ENCODE measurements at regions not wholly inside any gene's neighbourhood (a gene's known extent, or its start where the extent isn't known, plus 50 kb on each side); places are given as distances from the start of the nearest gene placed in this dataset.

DNA sequence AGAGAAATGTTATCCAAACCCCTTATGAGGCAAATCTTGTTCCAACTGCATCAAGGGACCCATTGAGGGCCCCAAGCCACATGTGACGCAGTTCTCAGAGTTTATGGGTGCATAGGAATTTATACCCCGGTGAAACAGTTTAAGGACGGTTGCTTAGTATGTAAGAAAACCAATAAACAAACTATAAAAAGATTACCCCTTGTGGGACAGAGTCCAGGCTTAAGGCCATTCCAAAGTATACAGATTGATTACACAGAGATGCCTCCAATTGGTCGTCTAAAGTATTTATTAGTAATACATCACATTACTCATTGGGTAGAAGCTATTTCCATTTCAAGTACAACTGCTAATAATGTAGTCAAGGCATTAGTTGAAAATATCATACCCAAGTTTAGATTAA, 885.0 kb upstream of the MDGA2 start:
- H3K9ac ChIP-seq (ENCODE audit: control insufficient read depth, extremely low read depth, insufficient read depth, low read length) = no peak overlapping the region
- H3K9me3 ChIP-seq (ENCODE audit: control insufficient read depth, low read depth, low read length) = no peaks in the 10 kb centered on the region
- H3K27ac ChIP-seq (ENCODE audit: control insufficient read depth, insufficient read depth, low read length) = no peak overlapping the region
- H3K36me3 ChIP-seq (ENCODE audit: control insufficient read depth in 2 of 2, extremely low read depth in 1 of 2, insufficient read depth in 2 of 2, low read length in 2 of 2) = no peaks in the 10 kb centered on the region
- no peaks in the 10 kb centered on the region for H3K79me2 ChIP-seq (ENCODE audit: control insufficient read depth, insufficient read depth, low read length)
- DNase-seq (ENCODE audit: low read depth, low spot score) (no peak), FAIRE-seq (no peak)
- no peak overlapping the region for H3K4me3 ChIP-seq (ENCODE audit: control insufficient read depth in 2 of 3, extremely low read depth in 1 of 3, insufficient read depth in 2 of 3, low read depth in 1 of 3, low read length in 3 of 3)
- no peaks in the 10 kb centered on the region for H3K27me3 ChIP-seq (ENCODE audit: control insufficient read depth, extremely low read depth, insufficient read depth, low read length)
- H3K4me2 ChIP-seq (ENCODE audit: control insufficient read depth, extremely low read depth, insufficient read depth, low read depth, low read length) = no peak overlapping the region
- no peaks in the 10 kb centered on the region for H3K9me1 ChIP-seq (ENCODE audit: control insufficient read depth, extremely low read depth, insufficient read depth, low read length)
- H3K4me1 ChIP-seq (ENCODE audit: control insufficient read depth, extremely low read depth, insufficient read depth, low read length) = no peaks in the 10 kb centered on the region
- dilution Hi-C loops (cut with MboI; ENCODE audit: extremely low pct_ligation_motif_present, low sequenced_read_pairs) = no loop called here
- TF ChIP-seq EZH2 (IDR thresholded peaks at IDR 0.05; ENCODE audit: low read length) = no peak
- TF ChIP-seq, protein P1, sequence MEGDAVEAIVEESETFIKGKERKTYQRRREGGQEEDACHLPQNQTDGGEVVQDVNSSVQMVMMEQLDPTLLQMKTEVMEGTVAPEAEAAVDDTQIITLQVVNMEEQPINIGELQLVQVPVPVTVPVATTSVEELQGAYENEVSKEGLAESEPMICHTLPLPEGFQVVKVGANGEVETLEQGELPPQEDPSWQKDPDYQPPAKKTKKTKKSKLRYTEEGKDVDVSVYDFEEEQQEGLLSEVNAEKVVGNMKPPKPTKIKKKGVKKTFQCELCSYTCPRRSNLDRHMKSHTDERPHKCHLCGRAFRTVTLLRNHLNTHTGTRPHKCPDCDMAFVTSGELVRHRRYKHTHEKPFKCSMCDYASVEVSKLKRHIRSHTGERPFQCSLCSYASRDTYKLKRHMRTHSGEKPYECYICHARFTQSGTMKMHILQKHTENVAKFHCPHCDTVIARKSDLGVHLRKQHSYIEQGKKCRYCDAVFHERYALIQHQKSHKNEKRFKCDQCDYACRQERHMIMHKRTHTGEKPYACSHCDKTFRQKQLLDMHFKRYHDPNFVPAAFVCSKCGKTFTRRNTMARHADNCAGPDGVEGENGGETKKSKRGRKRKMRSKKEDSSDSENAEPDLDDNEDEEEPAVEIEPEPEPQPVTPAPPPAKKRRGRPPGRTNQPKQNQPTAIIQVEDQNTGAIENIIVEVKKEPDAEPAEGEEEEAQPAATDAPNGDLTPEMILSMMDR (optimal IDR thresholded peaks at IDR 0.05 in 1 of 3, IDR thresholded peaks at IDR 0.05 in 1 of 3, conservative IDR thresholded peaks at IDR 0.05 in 1 of 3; ENCODE audit: extremely low read depth in 1 of 3, insufficient read depth in 2 of 3, low read length in 3 of 3) = no peak
- H2AFZ ChIP-seq (ENCODE audit: control insufficient read depth, low read length) = no peak overlapping the region
- no peaks in the 10 kb centered on the region for H4K20me1 ChIP-seq (ENCODE audit: control insufficient read depth, extremely low read depth, insufficient read depth, low read length)

DNA sequence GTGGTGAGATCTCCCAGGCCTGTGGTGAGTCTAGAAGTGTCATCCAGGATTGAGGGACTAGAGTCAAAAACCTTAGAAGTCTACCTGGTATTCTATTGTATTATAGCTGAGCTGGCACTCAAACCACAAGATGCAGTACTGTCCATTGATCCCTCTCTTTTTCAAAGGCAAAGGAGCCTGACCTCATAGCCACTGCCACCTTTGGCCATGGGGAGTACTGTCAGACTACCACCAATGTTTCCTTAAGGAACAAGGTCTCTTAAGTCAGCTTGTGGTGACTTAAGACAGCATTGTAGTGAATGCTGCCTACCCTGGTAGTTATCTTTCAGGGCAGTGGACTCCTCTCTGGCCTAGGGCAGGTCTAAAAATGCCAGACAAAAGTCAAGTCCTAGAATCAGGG, 878.0 kb upstream of the MDGA2 start:
- Histone ChIP-seq H2AFZ (ENCODE audit: control insufficient read depth, low read length) (no peak overlapping the region), H3K4me2 (ENCODE audit: control insufficient read depth, extremely low read depth, insufficient read depth, low read depth, low read length) (no peak overlapping the region), H3K4me3 (ENCODE audit: control insufficient read depth in 2 of 3, extremely low read depth in 1 of 3, insufficient read depth in 2 of 3, low read depth in 1 of 3, low read length in 3 of 3) (no peak overlapping the region), H3K4me1 (ENCODE audit: control insufficient read depth, extremely low read depth, insufficient read depth, low read length) (no peaks in the 10 kb centered on the region), H3K36me3 (ENCODE audit: control insufficient read depth in 2 of 2, extremely low read depth in 1 of 2, insufficient read depth in 2 of 2, low read length in 2 of 2) (no peaks in the 10 kb centered on the region), H3K9me3 (ENCODE audit: control insufficient read depth, low read depth, low read length) (no peaks in the 10 kb centered on the region), H3K27me3 (ENCODE audit: control insufficient read depth, extremely low read depth, insufficient read depth, low read length) (no peaks in the 10 kb centered on the region), H3K9me1 (ENCODE audit: control insufficient read depth, extremely low read depth, insufficient read depth, low read length) (no peaks in the 10 kb centered on the region), H3K27ac (ENCODE audit: control insufficient read depth, insufficient read depth, low read length) (no peak overlapping the region), H3K9ac (ENCODE audit: control insufficient read depth, extremely low read depth, insufficient read depth, low read length) (no peak overlapping the region), H4K20me1 (ENCODE audit: control insufficient read depth, extremely low read depth, insufficient read depth, low read length) (no peaks in the 10 kb centered on the region), H3K79me2 (ENCODE audit: control insufficient read depth, insufficient read depth, low read length) (no peaks in the 10 kb centered on the region)
- FAIRE-seq (no peak), DNase-seq (ENCODE audit: low read depth, low spot score) (no peak)
- TF ChIP-seq, protein P1 (optimal IDR thresholded peaks at IDR 0.05 in 1 of 3, IDR thresholded peaks at IDR 0.05 in 1 of 3, conservative IDR thresholded peaks at IDR 0.05 in 1 of 3; ENCODE audit: extremely low read depth in 1 of 3, insufficient read depth in 2 of 3, low read length in 3 of 3) = no peak
- no peak for TF ChIP-seq EZH2 (IDR thresholded peaks at IDR 0.05; ENCODE audit: low read length)
- dilution Hi-C loops (cut with MboI; ENCODE audit: extremely low pct_ligation_motif_present, low sequenced_read_pairs) = no loop called here
